SK-N-MC (cell line): ENCODE measurements at regions not wholly inside any gene's neighbourhood (a gene's known extent, or its start where the extent isn't known, plus 50 kb on each side); places are given as distances from the start of the nearest gene placed in this dataset.

Source experiments
- EZH2 ChIP-seq: fragments of 200-600 bp; sonication (generic); IDR thresholded peaks from one replicate; pipeline ENCODE4 v1.6.1; 2017; ENCODE audit warnings: antibody characterized with exemption
- FOXP2 ChIP-seq: optimal IDR thresholded peaks from 2 replicates; pipeline ENCODE3; 2011; ENCODE audit warnings: mild to moderate bottlenecking, moderate library complexity; ENCODE audit not compliant: insufficient read depth; ENCODE audit errors: extremely low read length, control extremely low read depth
- POLR2AphosphoS5 ChIP-seq: IDR thresholded peaks from 2 replicates; pipeline ENCODE4 v1.6.1; 2012; ENCODE audit warnings: mild to moderate bottlenecking, low read depth, low read length, borderline replicate concordance

GRCh38 chr6:122859676-122860075 lies 70.6 kb downstream of the SMPDL3A start:
- TF ChIP-seq POLR2AphosphoS5 (no peak), EZH2 (no peak), FOXP2 (no peak)
